GM12892 (cell line): ENCODE measurements at regions not wholly inside any gene's neighbourhood (a gene's known extent, or its start where the extent isn't known, plus 50 kb on each side); places are given as distances from the start of the nearest gene placed in this dataset.
"Not testable (repeated sequence)": the region's sequence is repeated elsewhere in the genome, so short reads cannot be mapped to it uniquely, and the experiment has no call there.

Experiments used
- POLR2A ChIP-seq: IDR thresholded peaks from 2 replicates; pipeline ENCODE4 v1.6.1; 2011; ENCODE audit warnings: low read depth, low read length, control low read depth
- POLR2AphosphoS5 ChIP-seq: IDR thresholded peaks from 2 replicates; pipeline ENCODE4 v1.6.1; 2011; ENCODE audit warnings: low read depth, low read length, control low read depth
- TAF1 ChIP-seq: IDR thresholded peaks from 2 replicates; pipeline ENCODE4 v1.6.1; 2011; ENCODE audit warnings: low read depth, mild to moderate bottlenecking, control low read depth, low read length, borderline replicate concordance

- not testable (repeated sequence) for TF ChIP-seq POLR2AphosphoS5, POLR2A, TAF1
Measured at GRCh38 chr5:162821664-162822063, 615.7 kb upstream of the CCNG1 start.
